Fibroblast of the aortic adventitia (primary cell): ENCODE measurements at regions not wholly inside any gene's neighbourhood (a gene's known extent, or its start where the extent isn't known, plus 50 kb on each side); places are given as distances from the start of the nearest gene placed in this dataset.

Source experiments
- DNase-seq: peaks from one replicate; pipeline ENCODE4 v3.0.0-alpha.2; 2010; ENCODE audit warnings: low read depth
- H3K4me3 ChIP-seq: 2 replicates; pipeline ENCODE4 v1.5.1; 2011; ENCODE audit warnings: low read depth, mild to moderate bottlenecking, control low read depth, low read length, moderate library complexity
- CTCF ChIP-seq: IDR thresholded peaks from 2 replicates; pipeline ENCODE4 v1.5.1; 2011; ENCODE audit warnings: mild to moderate bottlenecking, low read length, control low read depth, inconsistent platforms; ENCODE audit not compliant: insufficient read depth

GRCh38 chr2:51649366-51649765, 617.4 kb upstream of the NRXN1 start:
- DNase-seq: no peak
- TF ChIP-seq CTCF: no peak
- H3K4me3 ChIP-seq: no peak overlapping the region

GRCh38 chr2:51638811-51639210, 606.9 kb upstream of the NRXN1 start:
- DNase-seq: no peak
- H3K4me3 ChIP-seq: no peak overlapping the region
- TF ChIP-seq CTCF: no peak

GRCh38 chr2:51633073-51633472, 601.1 kb upstream of the NRXN1 start:
- no peak for DNase-seq
- no peak overlapping the region for H3K4me3 ChIP-seq
- no peak for TF ChIP-seq CTCF

- DNase-seq: no peak
- TF ChIP-seq CTCF: no peak
- no peak overlapping the region for H3K4me3 ChIP-seq
These were observed 597.5 kb upstream of the NRXN1 start for GRCh38 chr2:51629406-51629805.

GRCh38 chr2:51628917-51629316, 597.0 kb upstream of the NRXN1 start:
- DNase-seq: no peak
- no peak for TF ChIP-seq CTCF
- H3K4me3 ChIP-seq: no peak overlapping the region

- TF ChIP-seq CTCF: no peak
- peak; percentile 8 for DNase-seq
- no peak overlapping the region for H3K4me3 ChIP-seq
These were observed 593.1 kb upstream of the NRXN1 start for GRCh38 chr2:51624995-51625394.

GRCh38 chr2:51620796-51621195, 588.9 kb upstream of the NRXN1 start:
- H3K4me3 ChIP-seq: no peak overlapping the region
- no peak for DNase-seq
- TF ChIP-seq CTCF: no peak
